Dermis blood vessel endothelial cell (primary cell): ENCODE measurements at regions not wholly inside any gene's neighbourhood (a gene's known extent, or its start where the extent isn't known, plus 50 kb on each side); places are given as distances from the start of the nearest gene placed in this dataset.

Experiments
- DNase-seq: peaks from one replicate; pipeline ENCODE4 v3.0.0; 2010

- DNase-seq, result no peak
Observed at GRCh38 chr5:159764283-159765134, 151.8 kb upstream of the ADRA1B start.

- no peak for DNase-seq
Observed at GRCh38 chr5:159765135-159765433, 151.2 kb upstream of the ADRA1B start.

GRCh38 chr5:159765760-159766517 is 150.3 kb upstream of the ADRA1B start:
- DNase-seq, result no peak

GRCh38 chr5:159768243-159768642 is 148.0 kb upstream of the ADRA1B start:
- no peak for DNase-seq

GRCh38 chr5:159772698-159773061 is 143.6 kb upstream of the ADRA1B start:
- no peak for DNase-seq

- peak; percentile 66 for DNase-seq
Observed at GRCh38 chr5:159773062-159773924, 143.0 kb upstream of the ADRA1B start.

- no peak for DNase-seq
Observed at GRCh38 chr5:159774476-159775031, 141.7 kb upstream of the ADRA1B start.

- no peak for DNase-seq
Observed at GRCh38 chr5:159775890-159776289, 140.4 kb upstream of the ADRA1B start.

- no peak for DNase-seq
Observed at GRCh38 chr5:159777049-159777660, 139.1 kb upstream of the ADRA1B start.

- DNase-seq, result no peak
Observed at GRCh38 chr5:159779481-159779880, 136.8 kb upstream of the ADRA1B start.

- DNase-seq, result no peak
Observed at GRCh38 chr5:159780246-159780645, 136.0 kb upstream of the ADRA1B start.

GRCh38 chr5:159781626-159782157 is 134.6 kb upstream of the ADRA1B start:
- DNase-seq, result no peak

GRCh38 chr5:159782197-159782994 is 133.9 kb upstream of the ADRA1B start:
- DNase-seq, result no peak

- no peak for DNase-seq
Observed at GRCh38 chr5:159782995-159783300, 133.3 kb upstream of the ADRA1B start.

GRCh38 chr5:159783726-159784247 is 132.5 kb upstream of the ADRA1B start:
- no peak for DNase-seq

- DNase-seq, result no peak
Observed at GRCh38 chr5:159784993-159785392, 131.3 kb upstream of the ADRA1B start.

GRCh38 chr5:159785656-159786055 is 130.6 kb upstream of the ADRA1B start:
- no peak for DNase-seq

- no peak for DNase-seq
Observed at GRCh38 chr5:159786201-159786600, 130.1 kb upstream of the ADRA1B start.

- DNase-seq, result no peak
Observed at GRCh38 chr5:159786901-159787691, 129.2 kb upstream of the ADRA1B start.

- DNase-seq, result no peak
Observed at GRCh38 chr5:159787837-159788236, 128.4 kb upstream of the ADRA1B start.
